Endodermal cell (in vitro differentiated cells): ENCODE measurements at regions not wholly inside any gene's neighbourhood (a gene's known extent, or its start where the extent isn't known, plus 50 kb on each side); places are given as distances from the start of the nearest gene placed in this dataset.

Experiments used
- DNase-seq: peaks from one replicate; pipeline ENCODE4 v3.0.0-alpha.2; 2017
- H3K27ac ChIP-seq: 2 replicates; pipeline ENCODE4 v1.5.1; 2013; ENCODE audit warnings: mild to moderate bottlenecking, low read depth, low read length, moderate library complexity
- H3K27me3 ChIP-seq: 2 replicates; pipeline ENCODE4 v1.6.1; 2013; ENCODE audit warnings: mild to moderate bottlenecking, low read length, moderate library complexity; ENCODE audit not compliant: insufficient read depth, control insufficient read depth, poor library complexity, severe bottlenecking
- H3K36me3 ChIP-seq: 2 replicates; pipeline ENCODE4 v1.7.0; 2013; ENCODE audit warnings: mild to moderate bottlenecking, low read length, moderate library complexity; ENCODE audit not compliant: control insufficient read depth, insufficient read depth
- H3K4me1 ChIP-seq: one replicate; pipeline ENCODE4 v1.7.0; 2013; ENCODE audit warnings: low read length; ENCODE audit not compliant: control insufficient read depth, insufficient read depth
- H3K4me3 ChIP-seq: 2 replicates; pipeline ENCODE4 v1.5.1; 2013; ENCODE audit warnings: mild to moderate bottlenecking, low read length, moderate library complexity
- H3K9ac ChIP-seq: 2 replicates; pipeline ENCODE4 v1.6.1; 2013; ENCODE audit warnings: mild to moderate bottlenecking, low read length, moderate library complexity; ENCODE audit not compliant: poor library complexity, severe bottlenecking; ENCODE audit errors: extremely low read depth
- H3K9me3 ChIP-seq: 2 replicates; pipeline ENCODE4 v1.6.1; 2013; ENCODE audit warnings: mild to moderate bottlenecking, low read length, moderate library complexity; ENCODE audit not compliant: control insufficient read depth
- H3K27ac Mint-ChIP-seq: 2 replicates; pipeline ENCODE4 v1.8.0; 2020; ENCODE audit warnings: mixed read lengths
- H3K27me3 Mint-ChIP-seq: 2 replicates; pipeline ENCODE4 v1.8.0; 2021; ENCODE audit warnings: mild to moderate bottlenecking, mixed read lengths; ENCODE audit not compliant: insufficient read depth
- H3K36me3 Mint-ChIP-seq: 2 replicates; pipeline ENCODE4 v1.8.0; 2020; ENCODE audit warnings: low read depth, mixed read lengths
- H3K4me1 Mint-ChIP-seq: 2 replicates; pipeline ENCODE4 v1.8.0; 2020; ENCODE audit warnings: mixed read lengths
- H3K4me3 Mint-ChIP-seq: 2 replicates; pipeline ENCODE4 v1.8.0; 2020; ENCODE audit warnings: mild to moderate bottlenecking, moderate library complexity, mixed read lengths
- H3K9me3 Mint-ChIP-seq: 2 replicates; pipeline ENCODE4 v1.8.0; 2020; ENCODE audit warnings: mild to moderate bottlenecking, mixed read lengths
- WGBS, 2 experiments: methylation state at CpG; one replicate each; pipeline versions ENCODE4 v1.1.5 to v1.1.7; 2013; ENCODE audit warnings: missing lambda C conversion rate in 2 of 2, mixed read lengths in 1 of 2; ENCODE audit not compliant: insufficient coverage in 1 of 2, insufficient read length in 1 of 2; 5-methylcytosine and 5-hydroxymethylcytosine counted together
- TF ChIP-seq, protein P1 (sequence below): fragments of 200-600 bp; sonication (generic); conservative IDR thresholded peaks from 2 replicates; pipeline ENCODE4 v1.5.0; 2021; ENCODE audit warnings: antibody characterized with exemption, mild to moderate bottlenecking

DNA sequence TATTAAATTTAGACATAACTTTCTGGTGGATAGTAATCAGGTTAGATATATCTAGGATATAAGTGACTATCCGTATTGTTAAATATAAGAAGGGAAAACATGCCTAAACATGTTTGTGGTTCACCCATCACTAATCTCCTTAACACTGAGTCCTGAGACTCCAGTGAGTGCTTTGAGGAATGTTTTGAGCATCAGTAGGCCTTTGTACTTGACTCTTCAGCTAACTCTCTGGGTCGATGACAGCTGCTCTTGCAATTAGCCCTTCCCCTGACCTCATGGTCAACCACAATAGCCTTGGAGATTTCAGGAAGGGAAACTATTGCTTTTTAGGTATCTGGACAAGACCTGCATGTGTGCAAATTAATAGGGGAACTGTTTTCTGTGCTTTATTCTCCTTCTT, 716.8 kb downstream of the EPHA4 start:
- Mint-ChIP-seq H3K9me3 (no peaks in the 10 kb centered on the region), H3K36me3 (no peaks in the 10 kb centered on the region), H3K27ac (no peak overlapping the region), H3K27me3 (no peaks in the 10 kb centered on the region), H3K4me3 (no peak overlapping the region), H3K4me1 (no peaks in the 10 kb centered on the region)
- TF ChIP-seq, protein P1, sequence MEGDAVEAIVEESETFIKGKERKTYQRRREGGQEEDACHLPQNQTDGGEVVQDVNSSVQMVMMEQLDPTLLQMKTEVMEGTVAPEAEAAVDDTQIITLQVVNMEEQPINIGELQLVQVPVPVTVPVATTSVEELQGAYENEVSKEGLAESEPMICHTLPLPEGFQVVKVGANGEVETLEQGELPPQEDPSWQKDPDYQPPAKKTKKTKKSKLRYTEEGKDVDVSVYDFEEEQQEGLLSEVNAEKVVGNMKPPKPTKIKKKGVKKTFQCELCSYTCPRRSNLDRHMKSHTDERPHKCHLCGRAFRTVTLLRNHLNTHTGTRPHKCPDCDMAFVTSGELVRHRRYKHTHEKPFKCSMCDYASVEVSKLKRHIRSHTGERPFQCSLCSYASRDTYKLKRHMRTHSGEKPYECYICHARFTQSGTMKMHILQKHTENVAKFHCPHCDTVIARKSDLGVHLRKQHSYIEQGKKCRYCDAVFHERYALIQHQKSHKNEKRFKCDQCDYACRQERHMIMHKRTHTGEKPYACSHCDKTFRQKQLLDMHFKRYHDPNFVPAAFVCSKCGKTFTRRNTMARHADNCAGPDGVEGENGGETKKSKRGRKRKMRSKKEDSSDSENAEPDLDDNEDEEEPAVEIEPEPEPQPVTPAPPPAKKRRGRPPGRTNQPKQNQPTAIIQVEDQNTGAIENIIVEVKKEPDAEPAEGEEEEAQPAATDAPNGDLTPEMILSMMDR, result no peak
- no peak overlapping the region for H3K27ac ChIP-seq
- H3K36me3 ChIP-seq, result no peaks in the 10 kb centered on the region
- WGBS, 2 experiments, result 67% methylated on average over 1 to 2 of the region's 2 CpGs
- no peak overlapping the region for H3K9ac ChIP-seq
- no peak overlapping the region for H3K4me3 ChIP-seq
- H3K9me3 ChIP-seq, result no peaks in the 10 kb centered on the region
- DNase-seq, result no peak
- H3K4me1 ChIP-seq, result peaks cover 4% of the 10 kb centered on the region
- H3K27me3 ChIP-seq, result no peaks in the 10 kb centered on the region

DNA sequence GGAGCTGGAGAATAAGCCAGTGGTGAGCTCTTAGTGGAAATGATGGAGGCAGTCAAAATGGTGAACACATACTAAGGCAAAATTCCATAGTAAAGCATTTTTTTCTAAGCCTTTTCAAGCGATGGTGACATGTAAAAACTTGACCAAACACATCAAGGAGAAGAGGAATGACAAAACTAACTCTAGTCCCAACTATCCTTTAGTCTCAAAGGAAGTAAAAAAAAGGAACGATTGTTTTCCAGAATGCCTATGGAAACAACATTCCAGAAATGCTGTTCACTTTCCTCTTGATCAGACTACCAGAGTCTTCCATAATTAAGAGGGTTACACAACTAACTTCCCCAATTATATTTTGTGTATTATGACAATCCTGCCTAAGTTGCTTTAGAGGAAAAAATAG, 715.6 kb downstream of the EPHA4 start:
- no peak overlapping the region for H3K4me3 Mint-ChIP-seq

DNA sequence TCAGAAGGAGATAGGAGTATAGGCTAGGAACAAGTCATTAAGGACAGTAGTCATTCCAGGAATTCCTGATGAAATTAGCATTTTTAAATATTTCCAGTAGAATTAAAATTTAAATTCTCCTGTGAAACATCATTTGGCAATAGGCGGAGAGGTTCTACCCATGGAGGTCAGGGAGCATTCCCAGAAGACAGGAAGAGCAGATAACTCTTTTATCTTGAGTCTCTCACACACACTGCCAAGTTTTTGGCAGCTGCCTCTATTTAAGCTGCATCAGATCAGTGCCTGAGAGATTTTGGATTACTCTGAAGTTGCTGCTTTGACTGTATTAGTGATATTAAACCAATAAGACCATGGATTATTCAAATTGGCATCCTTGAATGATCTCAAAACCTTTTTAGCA, 714.7 kb downstream of the EPHA4 start:
- DNase-seq, result no peak
- Histone ChIP-seq H3K4me1 (peaks cover 4% of the 10 kb centered on the region), H3K4me3 (no peak overlapping the region), H3K27me3 (no peaks in the 10 kb centered on the region), H3K27ac (no peak overlapping the region), H3K9ac (no peak overlapping the region), H3K36me3 (no peaks in the 10 kb centered on the region), H3K9me3 (no peaks in the 10 kb centered on the region)
- no peaks in the 10 kb centered on the region for H3K27me3 Mint-ChIP-seq
- 83 to 84% methylated on average over 1 of the region's 1 CpG for WGBS, 2 experiments
- no peaks in the 10 kb centered on the region for H3K9me3 Mint-ChIP-seq
- H3K4me1 Mint-ChIP-seq, result no peaks in the 10 kb centered on the region
- no peaks in the 10 kb centered on the region for H3K36me3 Mint-ChIP-seq
- TF ChIP-seq, protein P1, result no peak
- no peak overlapping the region for H3K27ac Mint-ChIP-seq
- H3K4me3 Mint-ChIP-seq, result no peak overlapping the region

More for the DNA sequence above, 715.6 kb downstream of the EPHA4 start:
- H3K27me3 ChIP-seq, result no peaks in the 10 kb centered on the region
- H3K4me1 Mint-ChIP-seq, result no peaks in the 10 kb centered on the region
- no peak overlapping the region for H3K4me3 ChIP-seq
- no peaks in the 10 kb centered on the region for H3K36me3 Mint-ChIP-seq
- H3K4me1 ChIP-seq, result peaks cover 4% of the 10 kb centered on the region
- 91% methylated on average over 2 of the region's 2 CpGs; no CpG with 5 or more reads in 1 of the 2 experiments for WGBS, 2 experiments
- no peaks in the 10 kb centered on the region for H3K9me3 ChIP-seq
- no peak overlapping the region for H3K9ac ChIP-seq
- no peaks in the 10 kb centered on the region for H3K9me3 Mint-ChIP-seq
- no peak overlapping the region for H3K27ac Mint-ChIP-seq
- no peaks in the 10 kb centered on the region for H3K27me3 Mint-ChIP-seq
- H3K36me3 ChIP-seq, result no peaks in the 10 kb centered on the region
- no peak for DNase-seq
- TF ChIP-seq, protein P1, result no peak
- no peak overlapping the region for H3K27ac ChIP-seq
